GM19351 (cell line): ENCODE measurements at regions not wholly inside any gene's neighbourhood (a gene's known extent, or its start where the extent isn't known, plus 50 kb on each side); places are given as distances from the start of the nearest gene placed in this dataset.
"Not testable (repeated sequence)": the region's sequence is repeated elsewhere in the genome, so short reads cannot be mapped to it uniquely, and the experiment has no call there.

Experiments
- ATAC-seq: cut with Tn5 transposase; IDR thresholded peaks from one replicate; pipeline ENCODE4 v1.9.1; 2021; ENCODE audit warnings: mild to moderate bottlenecking, moderate library complexity; ENCODE audit not compliant: unreplicated experiment

GRCh38 chr14:54241517-54241916, 155.3 kb upstream of the CDKN3 start:
- ATAC-seq = no peak

GRCh38 chr14:54251356-54251755, 145.5 kb upstream of the CDKN3 start:
- ATAC-seq = no peak

- ATAC-seq = no peak
Measured at GRCh38 chr14:54252072-54252730, 144.6 kb upstream of the CDKN3 start.

- ATAC-seq = peak; percentile 89
Measured at GRCh38 chr14:54253195-54253947, 143.4 kb upstream of the CDKN3 start.

- no peak for ATAC-seq
Measured at GRCh38 chr14:54256156-54256555, 140.7 kb upstream of the CDKN3 start.

GRCh38 chr14:54257424-54257823, 139.4 kb upstream of the CDKN3 start:
- ATAC-seq = no peak

- no peak for ATAC-seq
Measured at GRCh38 chr14:54258382-54258781, 138.4 kb upstream of the CDKN3 start.

GRCh38 chr14:54259821-54260220, 137.0 kb upstream of the CDKN3 start:
- no peak for ATAC-seq

- no peak for ATAC-seq
Measured at GRCh38 chr14:54261283-54261682, 135.5 kb upstream of the CDKN3 start.

- ATAC-seq = not testable (repeated sequence)
Measured at GRCh38 chr14:54266616-54267015, 130.2 kb upstream of the CDKN3 start.

- ATAC-seq = peak; percentile 88
Measured at GRCh38 chr14:54267172-54267571, 129.6 kb upstream of the CDKN3 start.

- no peak for ATAC-seq
Measured at GRCh38 chr14:54275997-54276725, 120.6 kb upstream of the CDKN3 start.

GRCh38 chr14:54278087-54278486, 118.7 kb upstream of the CDKN3 start:
- no peak for ATAC-seq

- no peak for ATAC-seq
Measured at GRCh38 chr14:54278665-54279295, 118.0 kb upstream of the CDKN3 start.

GRCh38 chr14:54282849-54283248, 114.0 kb upstream of the CDKN3 start:
- no peak for ATAC-seq

GRCh38 chr14:54285030-54285429, 111.8 kb upstream of the CDKN3 start:
- ATAC-seq = no peak

GRCh38 chr14:54291491-54292191, 105.2 kb upstream of the CDKN3 start:
- ATAC-seq = no peak

GRCh38 chr14:54294802-54295201, 102.0 kb upstream of the CDKN3 start:
- ATAC-seq = no peak

- ATAC-seq = no peak
Measured at GRCh38 chr14:54299410-54300363, 97.1 kb upstream of the CDKN3 start.

GRCh38 chr14:54300881-54301280, 95.9 kb upstream of the CDKN3 start:
- ATAC-seq = no peak
